Fibroblast of pulmonary artery (primary cell): ENCODE measurements at regions not wholly inside any gene's neighbourhood (a gene's known extent, or its start where the extent isn't known, plus 50 kb on each side); places are given as distances from the start of the nearest gene placed in this dataset.

Experiments
- DNase-seq: peaks from one replicate; pipeline ENCODE4 v3.0.0-alpha.2; 2010; ENCODE audit warnings: low read depth
- H3K4me3 ChIP-seq: replicated peaks from 2 replicates; pipeline ENCODE4 v1.5.1; 2011; ENCODE audit warnings: low read depth, mild to moderate bottlenecking, control low read depth, low read length, moderate library complexity
- TF ChIP-seq, protein P1 (sequence below): IDR thresholded peaks from 2 replicates; pipeline ENCODE4 v1.5.1; 2011; ENCODE audit warnings: mild to moderate bottlenecking, control low read depth, low read length, inconsistent platforms; ENCODE audit errors: missing control alignments

DNA sequence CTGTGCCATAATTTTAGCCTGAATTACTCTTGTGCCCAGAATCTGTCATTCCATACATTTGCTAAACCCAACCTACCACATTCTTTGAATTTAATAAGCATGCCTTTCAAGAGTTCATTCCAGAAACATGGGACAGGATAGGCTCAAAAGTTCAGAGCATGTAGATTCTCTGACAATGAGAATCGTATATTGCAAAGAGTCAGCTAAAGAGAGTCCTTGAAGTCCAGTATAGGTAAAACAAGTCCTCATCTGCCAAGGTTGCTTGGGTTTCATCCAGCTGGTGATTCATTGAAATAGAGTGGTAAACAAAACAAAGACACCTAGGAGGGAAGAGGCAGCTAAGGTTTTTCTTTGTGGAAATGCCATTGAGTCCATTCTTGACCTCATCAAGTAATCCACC lies 249.3 kb upstream of the DIPK2B start:
- TF ChIP-seq, protein P1, sequence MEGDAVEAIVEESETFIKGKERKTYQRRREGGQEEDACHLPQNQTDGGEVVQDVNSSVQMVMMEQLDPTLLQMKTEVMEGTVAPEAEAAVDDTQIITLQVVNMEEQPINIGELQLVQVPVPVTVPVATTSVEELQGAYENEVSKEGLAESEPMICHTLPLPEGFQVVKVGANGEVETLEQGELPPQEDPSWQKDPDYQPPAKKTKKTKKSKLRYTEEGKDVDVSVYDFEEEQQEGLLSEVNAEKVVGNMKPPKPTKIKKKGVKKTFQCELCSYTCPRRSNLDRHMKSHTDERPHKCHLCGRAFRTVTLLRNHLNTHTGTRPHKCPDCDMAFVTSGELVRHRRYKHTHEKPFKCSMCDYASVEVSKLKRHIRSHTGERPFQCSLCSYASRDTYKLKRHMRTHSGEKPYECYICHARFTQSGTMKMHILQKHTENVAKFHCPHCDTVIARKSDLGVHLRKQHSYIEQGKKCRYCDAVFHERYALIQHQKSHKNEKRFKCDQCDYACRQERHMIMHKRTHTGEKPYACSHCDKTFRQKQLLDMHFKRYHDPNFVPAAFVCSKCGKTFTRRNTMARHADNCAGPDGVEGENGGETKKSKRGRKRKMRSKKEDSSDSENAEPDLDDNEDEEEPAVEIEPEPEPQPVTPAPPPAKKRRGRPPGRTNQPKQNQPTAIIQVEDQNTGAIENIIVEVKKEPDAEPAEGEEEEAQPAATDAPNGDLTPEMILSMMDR = no peak
- H3K4me3 ChIP-seq = no peak overlapping the region
- peak; percentile 31 for DNase-seq

DNA sequence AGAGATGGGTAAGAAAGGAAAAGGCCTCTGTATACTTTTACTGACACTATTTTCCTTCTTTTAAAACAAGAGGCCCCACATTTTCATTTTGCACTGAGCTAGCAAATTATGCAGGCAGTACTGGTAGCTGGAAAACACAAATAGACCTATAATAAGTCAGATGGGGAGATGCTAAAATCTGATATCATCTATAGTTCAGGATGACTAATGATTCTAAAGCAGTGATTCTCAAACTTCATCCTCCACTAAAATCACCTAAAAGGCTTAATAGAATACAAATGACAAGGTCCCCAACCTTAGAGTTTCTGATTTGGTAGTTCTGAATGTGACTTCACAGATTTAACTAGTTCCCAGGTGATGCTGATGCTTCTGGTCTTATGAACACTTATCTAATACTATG lies 247.3 kb upstream of the DIPK2B start:
- TF ChIP-seq, protein P1 = no peak
- no peak overlapping the region for H3K4me3 ChIP-seq
- DNase-seq = no peak

DNA sequence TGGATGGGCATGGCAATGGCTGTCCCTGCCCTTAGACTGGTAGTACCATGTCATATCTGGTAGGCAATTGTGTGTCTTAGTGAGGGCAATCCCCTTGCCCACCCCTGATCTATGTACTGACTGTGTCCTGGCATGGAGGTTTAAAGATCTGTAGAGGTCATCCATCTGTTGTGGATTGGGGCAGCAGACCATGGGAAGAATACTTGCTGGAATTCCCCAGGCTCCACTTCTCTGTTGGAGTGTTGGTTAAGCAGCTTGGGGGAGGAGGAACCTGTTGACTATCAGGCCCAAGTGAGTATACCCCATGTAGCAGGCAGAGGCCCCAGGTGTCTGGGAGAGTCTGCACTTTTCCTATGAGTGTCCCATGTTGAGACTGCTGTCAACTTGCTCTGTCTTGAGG lies 246.7 kb upstream of the DIPK2B start:
- DNase-seq = no peak
- TF ChIP-seq, protein P1 = no peak
- no peak overlapping the region for H3K4me3 ChIP-seq

DNA sequence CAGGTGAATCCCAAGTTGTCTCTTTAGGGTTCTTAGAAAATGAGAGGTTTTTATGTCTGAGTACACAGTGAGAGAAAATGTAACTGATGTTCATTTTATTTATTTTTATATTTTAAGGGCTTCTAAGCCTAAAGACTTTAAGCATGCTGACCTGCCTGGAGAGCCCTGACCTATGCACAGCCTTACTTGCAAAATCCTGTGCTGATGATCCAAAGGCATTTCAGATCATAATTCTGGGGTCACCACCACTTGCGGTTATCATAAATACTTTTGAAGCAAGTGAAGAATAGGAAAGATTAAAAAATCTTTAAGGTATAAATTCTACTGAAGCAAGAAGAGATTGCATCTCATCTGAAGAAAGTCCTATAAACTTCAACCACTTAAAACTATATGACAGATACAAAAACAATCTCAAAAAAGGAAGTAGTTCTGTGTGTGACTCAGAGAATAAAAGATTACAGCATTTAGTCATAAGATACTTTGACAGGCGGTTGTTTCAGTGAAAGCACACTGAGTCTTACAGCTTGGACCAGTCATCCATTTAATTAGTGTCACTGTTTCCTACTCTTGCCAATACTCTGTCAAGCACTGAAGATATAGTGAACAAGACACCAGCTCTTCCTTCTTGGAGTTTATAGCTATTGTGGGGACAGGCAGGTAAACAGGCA lies 245.2 kb upstream of the DIPK2B start:
- TF ChIP-seq, protein P1 = no peak
- peak; percentile 73 for DNase-seq
- H3K4me3 ChIP-seq = no peak overlapping the region

DNA sequence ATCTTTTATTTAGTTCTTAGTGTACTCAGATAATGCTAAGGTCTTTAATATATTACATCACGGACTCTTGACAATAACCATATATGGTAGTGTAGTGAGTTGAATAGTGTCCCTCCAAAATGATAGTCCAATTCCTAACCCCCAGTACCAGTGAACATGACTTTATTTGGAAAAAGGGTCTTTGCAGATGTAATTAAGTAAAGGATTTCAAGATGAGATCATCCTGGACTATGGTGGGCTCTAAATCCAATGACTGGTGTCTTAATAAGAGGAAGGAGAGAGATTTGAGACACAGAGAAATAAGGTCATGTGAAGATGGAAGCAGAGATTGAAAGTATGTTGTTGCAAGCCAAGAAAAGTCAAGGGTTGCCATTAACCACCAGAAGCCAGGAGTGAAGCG lies 236.5 kb upstream of the DIPK2B start:
- TF ChIP-seq, protein P1 = no peak
- no peak for DNase-seq

DNA sequence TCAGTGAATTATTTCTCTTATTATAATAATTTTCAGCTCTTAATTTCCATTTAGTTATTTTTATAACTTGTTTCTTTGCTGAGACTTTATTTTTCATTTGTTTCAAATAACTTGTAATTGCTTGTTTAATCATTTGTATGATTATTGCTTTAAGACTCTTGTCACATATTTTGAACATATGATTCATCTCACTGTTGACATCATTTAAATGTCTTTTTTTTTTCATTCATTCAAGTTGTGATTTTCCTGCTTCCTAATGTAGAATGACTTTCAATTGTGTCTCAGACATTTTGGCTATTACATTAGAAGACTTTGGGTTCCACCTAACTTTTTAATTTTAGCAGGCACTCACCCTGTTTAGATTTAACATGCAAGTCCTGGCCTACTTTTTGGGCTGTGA lies 234.8 kb upstream of the DIPK2B start:
- no peak for DNase-seq
- TF ChIP-seq, protein P1 = no peak
- no peak overlapping the region for H3K4me3 ChIP-seq

More for the DNA sequence above, 236.5 kb upstream of the DIPK2B start:
- no peak overlapping the region for H3K4me3 ChIP-seq

DNA sequence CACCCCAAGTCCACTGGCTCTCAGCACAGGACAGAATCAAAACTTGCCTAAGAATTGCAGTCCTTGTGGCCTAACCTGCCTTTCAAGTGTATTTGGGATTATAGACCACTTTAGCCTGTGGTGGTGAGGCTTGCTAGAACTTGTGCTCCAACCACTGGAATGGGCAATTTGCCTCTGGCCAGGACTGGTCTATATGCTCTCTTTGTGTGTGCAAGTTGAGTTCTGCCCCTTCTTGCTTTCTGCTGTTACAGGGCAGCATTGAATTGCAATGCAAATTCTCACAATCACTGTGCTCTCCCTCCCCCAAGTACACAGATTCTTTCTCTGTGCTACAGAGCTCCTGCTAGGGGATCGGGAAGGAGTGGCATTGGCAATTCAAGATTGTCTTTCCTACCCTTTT lies 233.6 kb upstream of the DIPK2B start:
- no peak for DNase-seq
- TF ChIP-seq, protein P1 = no peak
- no peak overlapping the region for H3K4me3 ChIP-seq
